Middle frontal gyrus (tissue), 1 donor: ENCODE measurements at regions not wholly inside any gene's neighbourhood (a gene's known extent, or its start where the extent isn't known, plus 50 kb on each side); places are given as distances from the start of the nearest gene placed in this dataset.

ENCODE experiments used
- DNase-seq: peaks from one replicate; pipeline ENCODE4 v3.0.0-alpha.2; 2015; ENCODE audit warnings: low spot score; ENCODE audit errors: extremely low spot score

GRCh38 chr5:56326770-56327169, 93.6 kb upstream of the ANKRD55 start:
- no peak for DNase-seq

- DNase-seq, result no peak
Measured at GRCh38 chr5:56326116-56326515, 93.0 kb upstream of the ANKRD55 start.

GRCh38 chr5:56325039-56325438, 91.9 kb upstream of the ANKRD55 start:
- DNase-seq, result no peak

- no peak for DNase-seq
Measured at GRCh38 chr5:56323505-56323904, 90.4 kb upstream of the ANKRD55 start.

GRCh38 chr5:56322592-56322991, 89.5 kb upstream of the ANKRD55 start:
- DNase-seq, result no peak

GRCh38 chr5:56321236-56321881, 88.2 kb upstream of the ANKRD55 start:
- no peak for DNase-seq

GRCh38 chr5:56320686-56321085, 87.6 kb upstream of the ANKRD55 start:
- DNase-seq, result no peak

- DNase-seq, result no peak
Measured at GRCh38 chr5:56319526-56320181, 86.5 kb upstream of the ANKRD55 start.

GRCh38 chr5:56317923-56318561, 84.9 kb upstream of the ANKRD55 start:
- no peak for DNase-seq

- DNase-seq, result no peak
Measured at GRCh38 chr5:56316299-56316994, 83.3 kb upstream of the ANKRD55 start.

- no peak for DNase-seq
Measured at GRCh38 chr5:56314529-56314928, 81.4 kb upstream of the ANKRD55 start.

- no peak for DNase-seq
Measured at GRCh38 chr5:56313596-56313995, 80.5 kb upstream of the ANKRD55 start.

- DNase-seq, result no peak
Measured at GRCh38 chr5:56313004-56313531, 79.9 kb upstream of the ANKRD55 start.

GRCh38 chr5:56311306-56311905, 78.3 kb upstream of the ANKRD55 start:
- no peak for DNase-seq

- DNase-seq, result no peak
Measured at GRCh38 chr5:56310711-56311204, 77.6 kb upstream of the ANKRD55 start.

GRCh38 chr5:56309262-56309826, 76.2 kb upstream of the ANKRD55 start:
- no peak for DNase-seq

GRCh38 chr5:56307714-56308333, 74.7 kb upstream of the ANKRD55 start:
- DNase-seq, result no peak

- no peak for DNase-seq
Measured at GRCh38 chr5:56306433-56307150, 73.5 kb upstream of the ANKRD55 start.

- no peak for DNase-seq
Measured at GRCh38 chr5:56305001-56305950, 72.1 kb upstream of the ANKRD55 start.
